Body of pancreas (tissue), 4 donors: ENCODE measurements at regions not wholly inside any gene's neighbourhood (a gene's known extent, or its start where the extent isn't known, plus 50 kb on each side); places are given as distances from the start of the nearest gene placed in this dataset.

Experiments used
- ATAC-seq: fragments of 150-250 bp; one replicate; pipeline ENCODE4 v1.9.1; 2016
- DNase-seq, 4 donors: peaks; one replicate each; pipeline ENCODE4 v3.0.0-alpha.2; 2019
- H3K27ac ChIP-seq, 4 donors: fragments of 200-600 bp; sonication (generic); 1 replicate in 3 of 4; 2 replicates in 1 of 4; pipeline versions ENCODE4 v1.5.1 to v1.6.1; 2016 to 2019; ENCODE audit warnings: mild to moderate bottlenecking in 1 of 4, mixed read lengths in 1 of 4, moderate library complexity in 1 of 4
- H3K27me3 ChIP-seq, 2 donors: fragments of 200-600 bp; sonication (generic); one replicate each; pipeline ENCODE4 v1.6.0; 2016; ENCODE audit warnings: mild to moderate bottlenecking in 1 of 2
- H3K36me3 ChIP-seq, 2 donors: fragments of 200-600 bp; sonication (generic); replicated peaks in 1 of 2; 2 replicates each; pipeline ENCODE4 v1.5.1; 2016; ENCODE audit warnings: low read depth in 2 of 2; ENCODE audit not compliant: insufficient read depth in 1 of 2
- H3K4me1 ChIP-seq: fragments of 200-600 bp; sonication (generic); one replicate; pipeline ENCODE4 v1.6.0; 2016
- H3K4me3 ChIP-seq, 2 donors: fragments of 200-600 bp; sonication (generic); 1 replicate in 1 of 2; 2 replicates in 1 of 2; pipeline ENCODE4 v1.5.1; 2016 to 2019
- H3K9me3 ChIP-seq, 3 donors: fragments of 200-600 bp; sonication (generic); 1 replicate in 2 of 3; 2 replicates in 1 of 3; pipeline ENCODE4 v1.5.1; 2016
- POLR2A ChIP-seq, 3 donors: fragments of 450-650 bp; IDR thresholded peaks; one replicate each; pipeline ENCODE4 v1.6.1; 2016; ENCODE audit warnings: antibody characterized with exemption in 3 of 3, mild to moderate bottlenecking in 2 of 3
- WGBS, 2 donors: methylation state at CpG; one replicate each; pipeline ENCODE4 v1.1.5; 2017; 5-methylcytosine and 5-hydroxymethylcytosine counted together
- intact Hi-C: fragments of 100-400 bp; cut with DNase I; formaldehyde crosslinking; loops from one replicate; pipeline ENCODE4 v1.15.1; 2023
- TF ChIP-seq, protein P1 (sequence below), 7 experiments: fragments of 450-650 bp in 4 of 7; fragments of 200-600 bp in 3 of 7; sonication (generic) in 3 of 7; IDR thresholded peaks; one replicate each; pipeline ENCODE4 v1.5.1; 2016 to 2019; ENCODE audit warnings: antibody characterized with exemption in 7 of 7

- ATAC-seq (no peak), DNase-seq (no peak)
- Histone ChIP-seq H3K4me3 (no peak overlapping the region), H3K9me3 (no peaks in the 10 kb centered on the region), H3K36me3 (no peaks in the 10 kb centered on the region), H3K4me1 (no peaks in the 10 kb centered on the region), H3K27me3 (no peaks in the 10 kb centered on the region), H3K27ac (no peak overlapping the region)
- TF ChIP-seq, protein P1, sequence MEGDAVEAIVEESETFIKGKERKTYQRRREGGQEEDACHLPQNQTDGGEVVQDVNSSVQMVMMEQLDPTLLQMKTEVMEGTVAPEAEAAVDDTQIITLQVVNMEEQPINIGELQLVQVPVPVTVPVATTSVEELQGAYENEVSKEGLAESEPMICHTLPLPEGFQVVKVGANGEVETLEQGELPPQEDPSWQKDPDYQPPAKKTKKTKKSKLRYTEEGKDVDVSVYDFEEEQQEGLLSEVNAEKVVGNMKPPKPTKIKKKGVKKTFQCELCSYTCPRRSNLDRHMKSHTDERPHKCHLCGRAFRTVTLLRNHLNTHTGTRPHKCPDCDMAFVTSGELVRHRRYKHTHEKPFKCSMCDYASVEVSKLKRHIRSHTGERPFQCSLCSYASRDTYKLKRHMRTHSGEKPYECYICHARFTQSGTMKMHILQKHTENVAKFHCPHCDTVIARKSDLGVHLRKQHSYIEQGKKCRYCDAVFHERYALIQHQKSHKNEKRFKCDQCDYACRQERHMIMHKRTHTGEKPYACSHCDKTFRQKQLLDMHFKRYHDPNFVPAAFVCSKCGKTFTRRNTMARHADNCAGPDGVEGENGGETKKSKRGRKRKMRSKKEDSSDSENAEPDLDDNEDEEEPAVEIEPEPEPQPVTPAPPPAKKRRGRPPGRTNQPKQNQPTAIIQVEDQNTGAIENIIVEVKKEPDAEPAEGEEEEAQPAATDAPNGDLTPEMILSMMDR (IDR thresholded peaks at IDR 0.05), result no peak
- TF ChIP-seq POLR2A (IDR thresholded peaks at IDR 0.05), result no peak
- intact Hi-C loops, result no loop called here
- 68 to 74% methylated on average over 5 of the region's 5 CpGs for WGBS, 2 donors
These were observed 91.5 kb upstream of the KCNE2 start for GRCh38 chr21:34272321-34272720.

DNA sequence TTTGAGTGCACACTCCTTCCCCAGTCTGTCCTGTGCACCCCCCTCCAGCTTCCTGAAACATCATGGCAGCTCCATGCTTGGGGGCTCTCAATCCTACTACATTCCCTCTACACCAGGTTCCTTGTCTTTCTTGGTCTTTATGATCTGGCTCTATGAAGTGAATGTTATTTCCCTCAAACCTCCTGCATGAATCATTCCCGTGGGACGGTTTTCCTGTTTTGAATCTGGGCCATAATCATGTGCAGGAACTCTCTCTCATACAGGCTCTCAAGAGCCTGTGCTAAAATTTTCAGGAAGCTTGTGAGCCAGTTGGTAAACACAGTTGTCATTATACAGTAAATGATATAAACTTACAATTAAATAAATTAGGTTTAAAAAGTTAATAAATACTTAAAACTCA lies 89.8 kb upstream of the KCNE2 start:
- Histone ChIP-seq H3K4me3 (no peak overlapping the region), H3K36me3 (no peaks in the 10 kb centered on the region), H3K9me3 (no peaks in the 10 kb centered on the region), H3K27me3 (no peaks in the 10 kb centered on the region), H3K27ac (no peak overlapping the region), H3K4me1 (no peaks in the 10 kb centered on the region)
- ATAC-seq (no peak), DNase-seq (no peak)
- 42 to 73% methylated on average over 2 of the region's 2 CpGs for whole genome bisulfite sequencing, 2 donors
- intact Hi-C loops, result no loop called here
- TF ChIP-seq, protein P1 (IDR thresholded peaks at IDR 0.05), result no peak
- TF ChIP-seq POLR2A (IDR thresholded peaks at IDR 0.05), result no peak

DNA sequence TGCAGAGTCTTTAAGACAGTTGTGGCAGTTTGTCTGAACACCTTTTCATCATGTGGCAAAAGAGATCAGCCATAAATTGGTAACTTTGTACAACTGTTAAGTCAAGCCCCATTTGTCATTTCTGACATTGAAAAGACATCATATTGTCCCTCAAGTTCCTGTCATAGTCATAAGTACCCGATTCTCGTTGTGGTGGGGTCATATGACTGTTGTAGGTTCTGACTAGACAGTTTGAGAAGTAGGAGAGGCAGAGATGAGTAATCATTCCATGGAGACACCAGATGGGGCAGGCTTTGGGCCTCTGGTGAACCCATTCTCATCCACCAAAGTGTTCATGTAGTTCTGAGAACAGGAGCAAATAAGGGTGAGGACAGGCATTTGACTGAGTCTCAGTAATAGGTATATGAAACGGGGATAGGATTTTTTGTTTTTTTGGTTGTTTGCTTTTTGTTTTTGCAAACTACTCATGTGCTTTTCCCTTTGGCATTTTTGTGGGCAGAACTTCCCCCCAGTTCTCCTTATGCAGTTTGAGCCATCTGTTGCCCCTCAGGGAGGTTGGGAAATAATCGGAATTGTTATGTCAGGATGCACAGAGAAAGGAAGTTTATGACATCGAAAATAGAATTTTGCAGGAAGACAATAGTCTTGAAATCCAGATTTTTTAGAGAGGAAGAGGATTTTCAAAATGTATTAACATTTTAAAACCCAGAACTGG lies 86.9 kb upstream of the KCNE2 start:
- Histone ChIP-seq H3K4me3 (no peak overlapping the region), H3K27me3 (no peaks in the 10 kb centered on the region), H3K9me3 (no peaks in the 10 kb centered on the region), H3K27ac (no peak overlapping the region), H3K36me3 (no peaks in the 10 kb centered on the region), H3K4me1 (peaks cover 5% of the 10 kb centered on the region)
- 72 to 73% methylated on average over 5 of the region's 5 CpGs for WGBS, 2 donors
- no peak for TF ChIP-seq POLR2A (IDR thresholded peaks at IDR 0.05)
- TF ChIP-seq, protein P1 (IDR thresholded peaks at IDR 0.05), result no peak
- intact Hi-C loops, result no loop called here
- DNase-seq (no peak), ATAC-seq (no peak)

GRCh38 chr21:34278451-34278850 lies 85.4 kb upstream of the KCNE2 start:
- intact Hi-C loops, result no loop called here
- Histone ChIP-seq H3K4me1 (peaks cover 5% of the 10 kb centered on the region), H3K27me3 (no peaks in the 10 kb centered on the region), H3K27ac (no peak overlapping the region), H3K36me3 (no peaks in the 10 kb centered on the region), H3K9me3 (no peaks in the 10 kb centered on the region), H3K4me3 (no peak overlapping the region)
- ATAC-seq, result no peak
- DNase-seq, result no peak
- 82 to 83% methylated on average over 3 of the region's 3 CpGs for WGBS, 2 donors
- TF ChIP-seq POLR2A (IDR thresholded peaks at IDR 0.05), result no peak
- TF ChIP-seq, protein P1 (IDR thresholded peaks at IDR 0.05), result no peak

DNA sequence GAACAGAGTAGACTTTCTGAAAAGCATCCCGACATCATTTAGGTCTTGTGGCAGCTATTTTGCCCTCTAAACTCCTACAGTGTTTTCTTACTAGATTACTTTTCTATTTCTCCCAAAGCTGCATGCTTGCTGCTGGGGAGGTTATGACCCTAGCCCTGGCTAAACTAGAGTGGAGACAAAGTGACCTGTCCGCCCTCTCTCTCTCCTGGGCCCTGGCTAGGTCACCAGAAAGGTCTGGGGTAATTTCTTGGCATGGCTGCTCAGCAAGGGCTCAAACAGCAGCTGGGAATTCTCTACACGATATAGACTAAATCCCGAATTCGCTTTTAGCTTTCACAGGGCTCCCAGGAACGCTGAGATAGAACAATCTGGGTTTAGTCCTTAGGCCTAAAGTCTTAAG lies 84.5 kb upstream of the KCNE2 start:
- Histone ChIP-seq H3K9me3 (no peaks in the 10 kb centered on the region), H3K4me3 (no peak overlapping the region), H3K4me1 (peaks cover 5% of the 10 kb centered on the region), H3K36me3 (no peaks in the 10 kb centered on the region), H3K27ac (no peak overlapping the region), H3K27me3 (no peaks in the 10 kb centered on the region)
- TF ChIP-seq POLR2A (IDR thresholded peaks at IDR 0.05), result no peak
- TF ChIP-seq, protein P1 (IDR thresholded peaks at IDR 0.05), result no peak
- no peak for ATAC-seq
- intact Hi-C loops, result no loop called here
- 69 to 78% methylated on average over 6 of the region's 6 CpGs for WGBS, 2 donors
- no peak for DNase-seq
